Stimulated activated CD4-positive, alpha-beta T cell treated with anti-CD3 and anti-CD28 coated beads, Interleukin-2, amount 100 ng/mL, for 24 hours (primary cell): ENCODE measurements at regions not wholly inside any gene's neighbourhood (a gene's known extent, or its start where the extent isn't known, plus 50 kb on each side); places are given as distances from the start of the nearest gene placed in this dataset.
"Not testable (repeated sequence)": the region's sequence is repeated elsewhere in the genome, so short reads cannot be mapped to it uniquely, and the experiment has no call there.

Experiments
- DNase-seq, 2 donors: peaks; one replicate each; pipeline ENCODE4 v3.0.0-alpha.2; 2020

GRCh38 chr14:39615352-39615751, 183.1 kb upstream of the FBXO33 start:
- DNase-seq, result no peak

- no peak for DNase-seq
Measured at GRCh38 chr14:39614297-39614923, 182.2 kb upstream of the FBXO33 start.

GRCh38 chr14:39609119-39609518, 176.9 kb upstream of the FBXO33 start:
- no peak for DNase-seq

GRCh38 chr14:39607978-39608377, 175.7 kb upstream of the FBXO33 start:
- no peak for DNase-seq

- DNase-seq, result no peak
Measured at GRCh38 chr14:39603942-39604341, 171.7 kb upstream of the FBXO33 start.

GRCh38 chr14:39593377-39593776, 161.1 kb upstream of the FBXO33 start:
- DNase-seq, result no peak

- DNase-seq, result no peak
Measured at GRCh38 chr14:39592116-39592789, 160.0 kb upstream of the FBXO33 start.

- DNase-seq, result not testable (repeated sequence)
Measured at GRCh38 chr14:39589882-39590281, 157.6 kb upstream of the FBXO33 start.

GRCh38 chr14:39582028-39582654, 149.9 kb upstream of the FBXO33 start:
- DNase-seq, result no peak

GRCh38 chr14:39581474-39581873, 149.2 kb upstream of the FBXO33 start:
- DNase-seq, result no peak

- DNase-seq, result no peak
Measured at GRCh38 chr14:39580696-39581095, 148.5 kb upstream of the FBXO33 start.

- DNase-seq, result no peak
Measured at GRCh38 chr14:39576736-39577135, 144.5 kb upstream of the FBXO33 start.

- DNase-seq, result no peak
Measured at GRCh38 chr14:39576258-39576657, 144.0 kb upstream of the FBXO33 start.

GRCh38 chr14:39568809-39569538, 136.7 kb upstream of the FBXO33 start:
- DNase-seq, result no peak

- no peak for DNase-seq
Measured at GRCh38 chr14:39566795-39567194, 134.6 kb upstream of the FBXO33 start.

GRCh38 chr14:39563361-39563760, 131.1 kb upstream of the FBXO33 start:
- DNase-seq, result no peak

- no peak for DNase-seq
Measured at GRCh38 chr14:39562175-39562574, 129.9 kb upstream of the FBXO33 start.

- no peak for DNase-seq
Measured at GRCh38 chr14:39558525-39558924, 126.3 kb upstream of the FBXO33 start.

GRCh38 chr14:39555749-39556148, 123.5 kb upstream of the FBXO33 start:
- DNase-seq, result no peak

GRCh38 chr14:39554576-39554975, 122.3 kb upstream of the FBXO33 start:
- no peak for DNase-seq

GRCh38 chr14:39548358-39548757, 116.1 kb upstream of the FBXO33 start:
- DNase-seq, result no peak

GRCh38 chr14:39547845-39548244, 115.6 kb upstream of the FBXO33 start:
- no peak for DNase-seq

GRCh38 chr14:39505812-39506211, 73.6 kb upstream of the FBXO33 start:
- no peak for DNase-seq

- no peak for DNase-seq
Measured at GRCh38 chr14:39500253-39500652, 68.0 kb upstream of the FBXO33 start.
